Stimulated activated CD4-positive, alpha-beta T cell treated with anti-CD3 and anti-CD28 coated beads, TNF-alpha, amount 100 ng/mL, for 1 hour (primary cell): ENCODE measurements at regions not wholly inside any gene's neighbourhood (a gene's known extent, or its start where the extent isn't known, plus 50 kb on each side); places are given as distances from the start of the nearest gene placed in this dataset.
A peak's percentile ranks its signal among the peaks of the same experiment; 100 is the strongest.

Source experiments
- DNase-seq, 3 donors: peaks; one replicate each; pipeline ENCODE4 v3.0.0-alpha.2; 2020; ENCODE audit warnings: low read depth in 3 of 3, low spot score in 1 of 3

GRCh38 chr6:156725712-156726111 lies 51.5 kb upstream of the ARID1B start:
- no peak for DNase-seq

GRCh38 chr6:156720691-156721685 lies 56.2 kb upstream of the ARID1B start:
- DNase-seq: no peak

GRCh38 chr6:156719720-156720563 lies 57.2 kb upstream of the ARID1B start:
- peak; percentile 39 to 54 (median 52) for DNase-seq

- DNase-seq: no peak
Measured at GRCh38 chr6:156719395-156719719, 57.8 kb upstream of the ARID1B start.

GRCh38 chr6:156718647-156719394 lies 58.4 kb upstream of the ARID1B start:
- no peak for DNase-seq

GRCh38 chr6:156717542-156717941 lies 59.6 kb upstream of the ARID1B start:
- DNase-seq: no peak

- no peak for DNase-seq
Measured at GRCh38 chr6:156715839-156716238, 61.3 kb upstream of the ARID1B start.

- no peak for DNase-seq
Measured at GRCh38 chr6:156713548-156713947, 63.6 kb upstream of the ARID1B start.

- no peak for DNase-seq
Measured at GRCh38 chr6:156710479-156710878, 66.7 kb upstream of the ARID1B start.

- no peak for DNase-seq
Measured at GRCh38 chr6:156707818-156708217, 69.4 kb upstream of the ARID1B start.

- no peak for DNase-seq
Measured at GRCh38 chr6:156703719-156704118, 73.5 kb upstream of the ARID1B start.

GRCh38 chr6:156701966-156702365 lies 75.2 kb upstream of the ARID1B start:
- no peak for DNase-seq

- DNase-seq: no peak
Measured at GRCh38 chr6:156700440-156701057, 76.6 kb upstream of the ARID1B start.

GRCh38 chr6:156699935-156700334 lies 77.2 kb upstream of the ARID1B start:
- no peak for DNase-seq

- DNase-seq: no peak
Measured at GRCh38 chr6:156699017-156699421, 78.2 kb upstream of the ARID1B start.

GRCh38 chr6:156698239-156699016 lies 78.8 kb upstream of the ARID1B start:
- DNase-seq: no peak

- DNase-seq: no peak
Measured at GRCh38 chr6:156697225-156697830, 79.8 kb upstream of the ARID1B start.

- no peak for DNase-seq
Measured at GRCh38 chr6:156695742-156696141, 81.4 kb upstream of the ARID1B start.

- no peak for DNase-seq
Measured at GRCh38 chr6:156694679-156695078, 82.5 kb upstream of the ARID1B start.

GRCh38 chr6:156691018-156691417 lies 86.2 kb upstream of the ARID1B start:
- no peak for DNase-seq
